Gastrocnemius medialis (tissue), 4 donors: ENCODE measurements at regions not wholly inside any gene's neighbourhood (a gene's known extent, or its start where the extent isn't known, plus 50 kb on each side); places are given as distances from the start of the nearest gene placed in this dataset.

Experiments used
- POLR2A ChIP-seq, 2 donors: fragments of 450-650 bp; IDR thresholded peaks; one replicate each; pipeline ENCODE4 v1.6.1; 2017; ENCODE audit warnings: antibody characterized with exemption in 2 of 2, mild to moderate bottlenecking in 2 of 2, moderate library complexity in 2 of 2
- TF ChIP-seq, protein P1 (sequence below), 5 experiments: fragments of 450-650 bp in 3 of 5; fragments of 200-600 bp in 2 of 5; sonication (generic) in 2 of 5; IDR thresholded peaks in 4 of 5; conservative IDR thresholded peaks in 1 of 5; 1 replicate in 4 of 5; 2 replicates in 1 of 5; pipeline ENCODE4 v1.5.1; 2016 to 2019; ENCODE audit warnings: antibody characterized with exemption in 5 of 5, mild to moderate bottlenecking in 3 of 5, moderate library complexity in 3 of 5

DNA sequence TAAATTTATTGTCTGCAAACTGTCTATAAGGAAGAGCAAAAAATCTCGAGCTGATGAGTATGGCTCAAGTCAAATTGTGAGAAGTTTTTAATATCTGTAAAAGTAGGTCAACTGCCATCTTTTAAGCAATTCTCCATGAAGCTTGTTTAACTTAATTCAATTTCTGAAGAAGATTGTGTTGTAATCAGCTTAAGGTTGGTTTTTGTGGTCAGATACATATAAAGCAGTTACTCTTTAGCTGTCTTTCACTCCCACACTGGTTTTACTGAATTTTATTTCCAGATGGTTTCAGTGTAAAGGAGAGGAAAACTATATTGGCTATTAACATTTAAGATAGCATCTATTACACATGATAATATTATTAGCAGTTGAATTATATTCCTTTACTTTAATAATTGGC, 1165.1 kb downstream of the SLC16A7 start:
- TF ChIP-seq, protein P1, sequence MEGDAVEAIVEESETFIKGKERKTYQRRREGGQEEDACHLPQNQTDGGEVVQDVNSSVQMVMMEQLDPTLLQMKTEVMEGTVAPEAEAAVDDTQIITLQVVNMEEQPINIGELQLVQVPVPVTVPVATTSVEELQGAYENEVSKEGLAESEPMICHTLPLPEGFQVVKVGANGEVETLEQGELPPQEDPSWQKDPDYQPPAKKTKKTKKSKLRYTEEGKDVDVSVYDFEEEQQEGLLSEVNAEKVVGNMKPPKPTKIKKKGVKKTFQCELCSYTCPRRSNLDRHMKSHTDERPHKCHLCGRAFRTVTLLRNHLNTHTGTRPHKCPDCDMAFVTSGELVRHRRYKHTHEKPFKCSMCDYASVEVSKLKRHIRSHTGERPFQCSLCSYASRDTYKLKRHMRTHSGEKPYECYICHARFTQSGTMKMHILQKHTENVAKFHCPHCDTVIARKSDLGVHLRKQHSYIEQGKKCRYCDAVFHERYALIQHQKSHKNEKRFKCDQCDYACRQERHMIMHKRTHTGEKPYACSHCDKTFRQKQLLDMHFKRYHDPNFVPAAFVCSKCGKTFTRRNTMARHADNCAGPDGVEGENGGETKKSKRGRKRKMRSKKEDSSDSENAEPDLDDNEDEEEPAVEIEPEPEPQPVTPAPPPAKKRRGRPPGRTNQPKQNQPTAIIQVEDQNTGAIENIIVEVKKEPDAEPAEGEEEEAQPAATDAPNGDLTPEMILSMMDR (IDR thresholded peaks at IDR 0.05 in 4 of 5, conservative IDR thresholded peaks at IDR 0.05 in 1 of 5), result no peak
- no peak for TF ChIP-seq POLR2A (IDR thresholded peaks at IDR 0.05)
